GM12864 (cell line): ENCODE measurements at regions not wholly inside any gene's neighbourhood (a gene's known extent, or its start where the extent isn't known, plus 50 kb on each side); places are given as distances from the start of the nearest gene placed in this dataset.

Experiments used
- DNase-seq: peaks from one replicate; pipeline ENCODE4 v3.0.0-alpha.2; 2011; ENCODE audit warnings: low read depth
- H3K4me3 ChIP-seq: 2 replicates; pipeline ENCODE4 v1.5.1; 2011; ENCODE audit warnings: mild to moderate bottlenecking, low read depth, low read length, control low read depth
- CTCF ChIP-seq: IDR thresholded peaks from 2 replicates; pipeline ENCODE4 v1.5.1; 2011; ENCODE audit warnings: low read depth, mild to moderate bottlenecking, moderate library complexity, low read length, control low read depth, inconsistent platforms; ENCODE audit errors: missing control alignments

DNA sequence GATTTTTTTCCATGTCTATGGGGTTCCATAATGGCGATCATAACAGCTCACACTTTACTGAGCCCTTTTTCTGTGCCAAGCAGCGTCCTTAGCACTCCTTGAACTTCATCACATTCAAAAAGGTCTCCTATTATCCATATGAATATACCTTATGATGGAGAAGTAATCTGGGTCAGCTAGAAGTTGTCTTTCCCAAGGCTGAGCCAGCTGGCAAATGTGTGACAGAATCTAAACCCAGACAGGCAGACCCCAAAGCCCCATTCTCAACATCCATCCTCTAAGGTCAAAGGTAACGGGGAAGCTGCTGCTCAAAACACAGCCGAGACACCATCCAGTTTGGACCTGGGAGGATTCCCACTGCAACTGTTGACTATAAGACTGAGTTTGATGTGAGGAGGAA, 249.6 kb downstream of the PRDM2 start:
- DNase-seq = no peak
- TF ChIP-seq CTCF = no peak
- no peak overlapping the region for H3K4me3 ChIP-seq

DNA sequence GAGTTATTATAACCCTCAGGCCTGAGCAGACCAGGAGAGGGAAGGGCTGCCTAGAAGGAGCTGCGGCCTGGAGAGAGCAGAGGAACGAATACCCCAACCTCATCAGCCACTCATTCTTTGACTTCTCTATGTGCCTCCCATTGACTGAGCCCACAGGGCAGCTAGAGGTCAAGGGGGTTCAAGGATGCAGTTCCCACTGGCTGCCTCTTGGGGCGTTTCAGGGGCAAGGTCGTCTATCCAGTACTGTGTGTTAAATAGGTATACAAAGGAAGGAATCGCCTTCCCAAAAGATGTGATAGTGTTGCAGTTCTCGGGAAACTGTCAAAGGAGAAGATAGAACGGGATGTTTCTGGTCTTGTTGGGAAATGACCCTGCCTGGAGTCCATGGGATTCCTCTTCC, 250.6 kb downstream of the PRDM2 start:
- peak; percentile 68 for TF ChIP-seq CTCF
- DNase-seq = no peak
- H3K4me3 ChIP-seq = no peak overlapping the region

DNA sequence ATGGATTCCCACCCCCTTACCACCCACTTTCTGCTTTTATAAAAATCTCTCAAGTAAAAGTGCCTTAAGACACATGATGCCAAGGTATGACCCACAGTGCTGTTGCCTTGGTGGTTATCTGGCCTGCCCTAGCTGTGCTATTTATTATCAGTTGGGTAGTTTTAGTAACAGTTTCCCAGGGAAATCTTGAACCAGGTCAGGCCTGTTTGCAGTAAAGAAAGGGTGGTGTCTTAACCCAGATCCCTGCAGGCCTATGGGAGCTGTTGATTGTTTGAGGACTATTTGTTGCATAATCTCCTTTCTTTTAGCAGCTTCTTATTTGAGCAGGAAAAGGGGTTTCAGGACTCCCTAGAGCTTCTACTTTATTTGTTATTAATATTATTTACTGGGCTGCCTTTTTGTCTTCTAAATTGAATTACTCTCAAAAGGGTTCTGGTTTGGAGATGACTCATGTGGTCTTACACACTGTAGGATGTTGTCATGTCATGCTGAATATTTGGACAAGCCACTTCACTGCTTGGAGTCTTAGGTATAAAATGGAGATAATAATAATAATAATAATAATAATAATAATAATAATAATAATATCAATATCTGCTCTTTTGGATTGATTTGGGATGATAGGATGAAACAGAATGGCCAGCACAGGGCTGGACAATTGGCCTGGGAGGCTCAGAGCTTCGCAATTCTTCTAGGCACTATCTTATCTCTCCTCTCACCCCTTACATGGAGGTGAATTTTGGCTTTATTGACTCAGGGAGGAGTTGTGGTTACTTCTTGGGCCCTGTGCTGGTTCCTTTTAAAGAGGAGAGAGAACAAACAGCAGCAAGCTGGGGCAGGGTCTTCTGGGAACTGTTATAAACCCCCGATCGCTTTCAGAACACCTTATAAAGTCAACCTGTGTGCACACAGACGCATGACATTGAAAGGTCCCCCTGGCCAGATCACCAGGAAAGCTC, 252.1 kb downstream of the PRDM2 start:
- DNase-seq = no peak
- no peak overlapping the region for H3K4me3 ChIP-seq
- no peak for TF ChIP-seq CTCF

DNA sequence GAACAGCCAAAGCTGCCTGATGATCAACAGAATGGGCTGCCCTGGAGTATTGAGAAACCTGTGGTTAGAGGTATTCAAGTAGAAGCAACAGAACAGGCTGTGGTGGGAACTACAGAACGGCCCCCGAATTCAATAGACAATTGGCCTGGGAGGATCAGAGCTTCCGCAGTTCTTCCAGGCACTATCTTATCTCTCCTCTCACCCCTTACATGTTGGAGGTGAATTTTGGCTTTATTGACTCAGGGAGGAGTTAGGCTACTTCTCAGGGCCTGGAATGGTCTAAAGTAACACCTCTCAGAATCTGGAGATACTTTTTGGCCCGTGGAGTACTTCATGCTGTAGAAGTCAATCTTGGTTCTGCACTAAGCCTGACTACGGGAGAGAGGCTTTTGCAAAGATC, 253.0 kb downstream of the PRDM2 start:
- no peak overlapping the region for H3K4me3 ChIP-seq
- TF ChIP-seq CTCF = no peak
- no peak for DNase-seq

GRCh38 chr1:13956393-13956792, 256.4 kb downstream of the PRDM2 start:
- TF ChIP-seq CTCF = no peak
- H3K4me3 ChIP-seq = no peak overlapping the region
- DNase-seq = no peak

GRCh38 chr1:13960375-13960987, 260.5 kb downstream of the PRDM2 start:
- peak; percentile 3 for DNase-seq
- TF ChIP-seq CTCF = peak; percentile 98
- no peak overlapping the region for H3K4me3 ChIP-seq
